Endothelial cell of umbilical vein (primary cell): ENCODE measurements at regions not wholly inside any gene's neighbourhood (a gene's known extent, or its start where the extent isn't known, plus 50 kb on each side); places are given as distances from the start of the nearest gene placed in this dataset.

Experiments
- BruUV-seq: library from RNA; stranded (reverse); fragments of 400-500 nt; replicated peaks from 2 replicates; lab custom pipeline; 2021; lab: Mats Ljungman, UMichigan
- CTCF ChIA-PET: fragments of 300-600, 350-600 bp; sonication (Branson Sonifier 250); formaldehyde crosslinking; loops from one replicate; lab custom pipeline; 2021; ENCODE audit warnings: antibody characterized with exemption, inconsistent platforms; lab: Charles Lee
- POLR2A ChIA-PET: fragments of 300-600, 350-600 bp; sonication (Branson Sonifier 250); formaldehyde crosslinking; loops from one replicate; lab custom pipeline; 2021; ENCODE audit warnings: antibody characterized with exemption, inconsistent platforms; lab: Charles Lee
- DNase-seq: peaks from one replicate; pipeline ENCODE4 v3.0.0-alpha.2; 2011; ENCODE audit warnings: low read depth, low spot score
- FAIRE-seq: peaks from 2 replicates; lab custom pipeline; 2011; peaks lifted over from hg19 to GRCh38; lab: Jason Lieb, UNC
- H2AFZ ChIP-seq: 2 replicates; pipeline ENCODE4 v1.6.0; 2012; ENCODE audit warnings: low read depth, low read length, control low read depth, inconsistent platforms
- H3K27ac ChIP-seq: 2 replicates; pipeline ENCODE4 v1.5.1; 2011; ENCODE audit warnings: low read depth, mild to moderate bottlenecking, control low read depth, low read length, moderate library complexity; ENCODE audit not compliant: insufficient read depth
- H3K27me3 ChIP-seq, 2 experiments: 2 replicates each; pipeline versions ENCODE4 v1.6.0 to v1.6.1; 2011; ENCODE audit warnings: low read length in 2 of 2, mixed read lengths in 1 of 2; ENCODE audit not compliant: control insufficient read depth in 2 of 2, insufficient read depth in 2 of 2
- H3K36me3 ChIP-seq, 2 experiments: 2 replicates in 1 of 2; 3 replicates in 1 of 2; pipeline ENCODE4 v1.5.1; 2011; ENCODE audit warnings: low read length in 2 of 2, mild to moderate bottlenecking in 1 of 2, moderate library complexity in 1 of 2; ENCODE audit not compliant: control insufficient read depth in 2 of 2, insufficient read depth in 2 of 2; ENCODE audit errors: extremely low read depth in 1 of 2
- H3K4me1 ChIP-seq: 3 replicates; pipeline ENCODE4 v1.5.1; 2011; ENCODE audit warnings: mild to moderate bottlenecking, low read length; ENCODE audit not compliant: control insufficient read depth, insufficient read depth; ENCODE audit errors: extremely low read depth
- H3K4me2 ChIP-seq: 2 replicates; pipeline ENCODE4 v1.6.1; 2011; ENCODE audit warnings: low read length, control low read depth, mixed read lengths; ENCODE audit not compliant: insufficient read depth
- H3K4me3 ChIP-seq, 3 experiments: fragments of 200-600 bp in 1 of 3; sonication (generic), shearing (Covaris generic) in 1 of 3; replicated peaks in 1 of 3; 2 replicates each; pipeline ENCODE4 v1.5.1; 2011 to 2016; ENCODE audit warnings: control low read depth in 3 of 3, low read length in 3 of 3, mild to moderate bottlenecking in 2 of 3, inconsistent platforms in 1 of 3, low read depth in 1 of 3, moderate library complexity in 1 of 3; ENCODE audit not compliant: insufficient read depth in 1 of 3
- H3K79me2 ChIP-seq: 2 replicates; pipeline ENCODE4 v1.6.0; 2012; ENCODE audit warnings: low read length, inconsistent platforms; ENCODE audit not compliant: control insufficient read depth, insufficient read depth
- H3K9ac ChIP-seq: replicated peaks from 2 replicates; pipeline ENCODE3; 2011; ENCODE audit warnings: low read length, control low read depth; ENCODE audit not compliant: insufficient read depth; ENCODE audit errors: extremely low read depth
- H3K9me1 ChIP-seq: replicated peaks from 3 replicates; pipeline ENCODE4 v1.6.0; 2011; ENCODE audit warnings: mild to moderate bottlenecking, low read length; ENCODE audit not compliant: control insufficient read depth, insufficient read depth; ENCODE audit errors: extremely low read depth
- H3K9me3 ChIP-seq: replicated peaks from 2 replicates; pipeline ENCODE4 v1.5.1; 2012; ENCODE audit warnings: low read length, inconsistent platforms; ENCODE audit not compliant: control insufficient read depth, insufficient read depth
- H4K20me1 ChIP-seq: replicated peaks from 2 replicates; pipeline ENCODE3; 2011; ENCODE audit warnings: mild to moderate bottlenecking, low read length; ENCODE audit not compliant: control insufficient read depth, insufficient read depth; ENCODE audit errors: extremely low read depth
- CTCF ChIP-seq, 2 donors: IDR thresholded peaks; 1 replicate in 1 of 2; 2 replicates in 1 of 2; pipeline ENCODE4 v1.5.1; 2011; ENCODE audit warnings: low read length in 2 of 2, mild to moderate bottlenecking in 2 of 2, moderate library complexity in 2 of 2, control low read depth in 1 of 2, inconsistent platforms in 1 of 2, low read depth in 1 of 2; ENCODE audit not compliant: insufficient read depth in 1 of 2; ENCODE audit errors: extremely low read depth in 1 of 2
- EZH2 ChIP-seq: IDR thresholded peaks from 2 replicates; pipeline ENCODE4 v1.6.1; 2012; ENCODE audit warnings: borderline replicate concordance, low read depth, mild to moderate bottlenecking, moderate library complexity, low read length, inconsistent platforms; ENCODE audit not compliant: severe bottlenecking
- FOS ChIP-seq: IDR thresholded peaks from 2 replicates; pipeline ENCODE4 v1.6.1; 2011; ENCODE audit warnings: mild to moderate bottlenecking, low read length, moderate library complexity, borderline replicate concordance; ENCODE audit not compliant: insufficient read depth
- GATA2 ChIP-seq: IDR thresholded peaks from 2 replicates; pipeline ENCODE4 v1.7.0; 2011; ENCODE audit warnings: low read depth, mild to moderate bottlenecking, moderate library complexity, mixed read lengths, low read length; ENCODE audit not compliant: insufficient read length, insufficient read depth
- JUN ChIP-seq: IDR thresholded peaks from 2 replicates; pipeline ENCODE4 v1.6.1; 2011; ENCODE audit warnings: borderline replicate concordance, low read depth; ENCODE audit not compliant: insufficient read length, insufficient read depth
- MAX ChIP-seq: IDR thresholded peaks from 2 replicates; pipeline ENCODE4 v1.6.1; 2011; ENCODE audit not compliant: insufficient read depth, insufficient read length
- MYC ChIP-seq: IDR thresholded peaks from one replicate; pipeline ENCODE4 v1.6.1; 2011; ENCODE audit warnings: mild to moderate bottlenecking, low read depth, low read length
- POLR2A ChIP-seq: IDR thresholded peaks from 2 replicates; pipeline ENCODE4 v1.6.1; 2012; ENCODE audit warnings: low read depth, mild to moderate bottlenecking, control low read depth, low read length
- POLR2AphosphoS5 ChIP-seq: IDR thresholded peaks from 2 replicates; pipeline ENCODE4 v1.6.1; 2012; ENCODE audit warnings: low read depth, mild to moderate bottlenecking, control low read depth, low read length, moderate library complexity; ENCODE audit not compliant: insufficient read depth
- dilution Hi-C: fragments of 300-500 bp; cut with MboI; formaldehyde crosslinking; loops from one replicate; pipeline ENCODE4 v1.15.0; 2019; ENCODE audit warnings: low sequenced_read_pairs; ENCODE audit not compliant: extremely low pct_ligation_motif_present
- intact Hi-C: fragments of 100-400 bp; cut with micrococcal nuclease; formaldehyde crosslinking; loops from one replicate; pipeline ENCODE4 v1.10.0; 2022

GRCh38 chr18:30766053-30766452 is 276.5 kb downstream of the DSC3 start:
- intact Hi-C loops = no loop called here
- BruUV-seq = no TSS peak
- Histone ChIP-seq H3K79me2 (no peaks in the 10 kb centered on the region), H3K36me3 (no peaks in the 10 kb centered on the region), H3K4me1 (no peaks in the 10 kb centered on the region), H3K4me3 (no peak overlapping the region), H4K20me1 (no peaks in the 10 kb centered on the region), H3K27ac (no peak overlapping the region), H3K9me3 (no peaks in the 10 kb centered on the region), H3K9me1 (no peaks in the 10 kb centered on the region), H3K27me3 (no peaks in the 10 kb centered on the region), H3K4me2 (no peak overlapping the region), H2AFZ (no peak overlapping the region), H3K9ac (no peak overlapping the region)
- ChIA-PET POLR2A (no interaction called here), CTCF (no interaction called here)
- no peak for FAIRE-seq
- TF ChIP-seq FOS = no peak
- TF ChIP-seq MAX = no peak
- no peak for TF ChIP-seq GATA2
- no peak for TF ChIP-seq POLR2AphosphoS5
- TF ChIP-seq JUN = no peak
- no peak for TF ChIP-seq CTCF (IDR thresholded peaks at IDR 0.05; ENCODE audit: extremely low read depth in 1 of 2, insufficient read depth in 1 of 2, low read depth in 1 of 2, low read length in 2 of 2)
- no peak for TF ChIP-seq MYC
- no peak for TF ChIP-seq POLR2A
- no peak for TF ChIP-seq EZH2
- dilution Hi-C loops = no loop called here
- DNase-seq = no peak
